Pulmonary artery endothelial cell (primary cell): ENCODE measurements at regions not wholly inside any gene's neighbourhood (a gene's known extent, or its start where the extent isn't known, plus 50 kb on each side); places are given as distances from the start of the nearest gene placed in this dataset.
"Not testable (repeated sequence)": the region's sequence is repeated elsewhere in the genome, so short reads cannot be mapped to it uniquely, and the experiment has no call there.

Experiments used
- DNase-seq: peaks from one replicate; pipeline ENCODE4 v3.0.0-alpha.2; 2011; ENCODE audit warnings: low read depth, low spot score

GRCh38 chr10:119996944-119997343 lies 104.4 kb downstream of the SEC23IP start:
- DNase-seq: no peak

DNA sequence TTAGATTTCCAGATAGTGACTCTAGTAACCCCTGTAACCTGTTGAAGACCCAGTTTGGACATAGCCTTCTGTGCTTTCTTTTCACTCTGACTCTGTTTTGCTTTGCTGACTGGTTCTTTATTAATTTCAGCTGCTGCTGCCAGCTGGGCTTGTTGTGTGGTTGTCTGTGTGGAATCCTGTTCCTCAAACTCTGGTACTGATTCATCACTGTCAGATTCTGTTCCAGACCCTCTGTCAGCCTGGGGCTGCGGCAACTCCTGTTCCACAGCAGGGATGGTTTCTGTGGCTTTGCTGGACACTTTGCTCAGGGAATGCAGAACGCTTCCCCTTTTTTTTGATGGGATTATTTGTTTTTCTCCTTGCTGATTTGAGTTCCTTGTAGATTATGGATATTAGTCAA lies 104.9 kb downstream of the SEC23IP start:
- no peak for DNase-seq

GRCh38 chr10:120002785-120003184 lies 110.3 kb downstream of the SEC23IP start:
- DNase-seq: no peak

GRCh38 chr10:120005207-120006201 lies 113.0 kb downstream of the SEC23IP start:
- no peak for DNase-seq

GRCh38 chr10:120007261-120007660 lies 114.7 kb downstream of the SEC23IP start:
- DNase-seq: no peak

- DNase-seq: no peak
Measured at GRCh38 chr10:120011359-120012130, 119.0 kb downstream of the SEC23IP start.

- DNase-seq: no peak
Measured at GRCh38 chr10:120012131-120012400, 119.5 kb downstream of the SEC23IP start.

DNA sequence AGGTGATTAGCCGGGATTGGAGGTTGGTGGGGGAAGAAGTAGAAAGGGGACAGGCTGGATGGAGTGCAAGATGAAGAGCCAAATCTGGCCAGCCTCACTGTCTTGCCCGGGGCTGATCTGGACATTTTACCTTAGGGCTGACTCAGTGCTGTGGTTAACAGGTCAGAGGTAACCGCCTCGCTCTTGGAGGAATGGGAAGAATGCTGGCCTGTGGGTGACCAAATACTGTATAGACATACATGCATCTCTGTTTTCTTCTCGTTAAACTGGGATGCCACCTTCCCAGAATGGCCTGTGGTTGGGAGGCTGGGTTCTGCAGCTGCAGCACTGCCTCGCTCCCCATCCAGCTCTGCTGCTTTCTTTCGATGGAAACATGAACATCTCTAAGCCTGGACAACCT lies 120.0 kb downstream of the SEC23IP start:
- DNase-seq: no peak

DNA sequence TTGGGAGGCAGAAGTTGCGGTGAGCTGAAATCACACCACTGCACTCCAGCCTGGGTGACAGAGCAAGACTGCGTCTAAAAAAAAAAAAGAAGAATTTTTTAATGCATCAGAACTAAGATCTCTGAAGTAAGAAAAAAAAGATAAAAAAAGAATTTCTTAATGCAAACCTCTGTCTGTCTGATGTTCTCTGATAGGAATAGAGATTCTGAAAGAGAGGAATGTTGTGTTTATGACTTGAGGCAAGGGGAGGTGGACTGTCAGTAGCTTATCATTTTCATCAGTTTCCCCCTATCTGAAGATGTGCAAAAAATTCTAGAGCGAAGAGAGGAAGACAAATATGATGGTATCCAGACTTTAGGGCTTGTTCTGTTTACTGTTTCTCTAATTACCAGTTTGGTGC lies 121.5 kb downstream of the SEC23IP start:
- no peak for DNase-seq

- no peak for DNase-seq
Measured at GRCh38 chr10:120015064-120015463, 122.5 kb downstream of the SEC23IP start.

GRCh38 chr10:120016906-120017305 lies 124.4 kb downstream of the SEC23IP start:
- no peak for DNase-seq

- no peak for DNase-seq
Measured at GRCh38 chr10:120017733-120018417, 125.3 kb downstream of the SEC23IP start.

DNA sequence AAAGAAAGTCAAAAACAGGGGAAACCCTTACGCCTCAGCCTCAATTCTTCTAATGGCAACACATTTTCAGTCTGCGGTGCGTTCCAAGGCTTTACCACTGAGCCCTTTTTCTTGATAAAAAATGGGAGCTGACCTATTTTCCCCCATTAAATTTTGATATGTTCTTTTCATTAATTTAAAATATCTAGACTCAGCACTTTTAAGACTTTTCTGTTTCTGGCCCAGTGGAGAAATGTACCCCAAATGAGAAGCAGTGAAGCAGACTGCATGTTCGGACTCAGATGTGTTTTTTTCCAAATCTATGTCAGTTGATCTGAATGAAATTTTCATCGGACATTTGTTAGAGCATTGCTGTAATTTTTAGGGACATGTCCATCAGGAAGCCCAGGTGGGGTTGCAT lies 126.2 kb downstream of the SEC23IP start:
- DNase-seq: no peak

DNA sequence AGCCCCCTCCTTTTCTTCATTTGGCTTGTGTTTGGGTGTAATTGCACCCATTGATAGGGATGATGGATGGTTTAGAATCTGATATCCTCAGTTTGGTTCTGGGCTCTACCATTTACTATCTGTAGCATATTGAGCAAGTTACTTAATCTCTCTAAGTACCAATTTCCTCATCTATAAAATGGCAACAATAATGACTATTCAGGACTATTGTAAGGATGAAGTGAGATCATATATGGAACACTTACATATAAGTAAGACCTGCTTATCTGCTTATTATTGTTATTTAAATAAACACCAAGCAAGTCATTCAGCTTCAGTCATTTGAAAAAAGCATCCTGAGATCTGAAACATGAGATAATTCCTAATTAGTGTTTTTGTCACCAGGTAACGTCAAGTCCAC lies 127.0 kb downstream of the SEC23IP start:
- no peak for DNase-seq

DNA sequence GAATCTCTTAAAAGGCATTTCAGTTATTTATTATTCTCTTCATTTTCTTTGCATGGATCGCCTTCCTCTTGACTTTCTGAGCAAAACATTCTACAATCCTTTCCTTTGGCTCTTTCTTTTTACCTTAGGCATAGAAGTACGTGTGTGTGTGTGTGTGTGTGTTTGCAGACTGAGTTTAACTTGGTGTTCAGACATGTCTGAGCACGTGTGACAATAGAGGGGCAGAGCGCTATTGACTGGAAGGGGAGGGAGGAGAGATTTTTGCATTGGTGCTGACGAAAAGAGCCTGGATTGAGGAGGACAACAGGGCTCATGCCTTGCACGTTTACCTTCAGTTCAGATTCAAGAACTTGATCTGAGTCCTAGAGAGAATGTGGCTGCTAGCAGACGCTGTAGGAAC lies 129.8 kb downstream of the SEC23IP start:
- DNase-seq: no peak

GRCh38 chr10:120034236-120034635 lies 141.7 kb downstream of the SEC23IP start:
- no peak for DNase-seq

GRCh38 chr10:120039046-120039445 lies 146.5 kb downstream of the SEC23IP start:
- no peak for DNase-seq

DNA sequence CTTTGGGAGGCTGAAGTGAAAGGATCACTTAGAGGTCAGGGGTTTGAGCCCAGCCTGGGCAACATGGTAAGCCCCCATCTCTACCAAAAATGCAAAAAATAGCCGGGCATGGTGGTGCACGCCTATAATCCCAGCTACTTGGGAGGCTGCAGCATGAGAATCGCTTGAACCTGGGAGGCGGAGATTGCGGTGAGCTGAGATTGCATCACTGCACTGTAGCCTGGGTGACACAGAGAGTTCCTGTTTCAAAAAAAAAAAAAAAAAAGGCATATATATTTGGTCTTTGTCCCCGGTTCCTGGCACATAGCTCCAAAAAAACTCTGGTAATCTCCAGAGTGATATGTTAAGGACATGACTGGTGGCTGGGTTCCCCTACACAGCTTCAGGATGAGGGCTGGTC lies 147.3 kb downstream of the SEC23IP start:
- DNase-seq: no peak

DNA sequence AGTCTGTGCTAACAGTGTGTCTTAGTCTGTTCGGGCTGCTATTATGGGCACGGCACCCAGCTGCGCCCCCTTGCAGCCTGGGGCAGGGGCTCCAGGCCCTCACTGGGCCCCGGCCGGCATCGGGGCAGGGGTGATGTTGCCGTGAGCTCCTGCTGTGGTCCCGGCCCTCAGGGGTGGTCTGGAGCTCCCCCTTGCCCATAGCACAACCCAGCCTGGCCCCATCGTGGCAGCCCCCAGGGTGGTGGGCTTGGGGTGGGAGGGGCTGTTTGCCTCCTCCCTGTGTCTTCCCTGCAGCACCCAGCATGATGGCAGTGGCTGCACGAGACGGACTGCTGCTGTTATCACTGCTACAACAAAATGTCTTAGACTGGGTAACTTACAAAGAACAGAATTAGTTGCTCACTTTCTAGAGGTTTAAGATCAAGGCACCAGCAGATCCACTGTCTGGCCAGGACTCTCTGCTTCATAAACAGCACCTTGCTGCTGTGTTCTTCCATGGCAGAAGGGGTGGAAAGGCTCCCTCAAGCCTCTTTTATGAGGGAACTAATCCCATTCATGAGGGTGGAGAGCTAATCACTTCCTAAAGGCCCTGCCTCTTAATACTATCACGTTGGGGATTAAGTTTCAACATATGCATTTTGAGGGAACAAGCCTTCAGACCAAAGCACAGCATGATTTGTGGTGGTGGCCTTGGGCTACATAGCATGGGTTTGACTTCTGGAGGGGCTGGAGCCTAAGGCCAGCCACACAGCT lies 149.5 kb downstream of the SEC23IP start:
- DNase-seq: no peak

DNA sequence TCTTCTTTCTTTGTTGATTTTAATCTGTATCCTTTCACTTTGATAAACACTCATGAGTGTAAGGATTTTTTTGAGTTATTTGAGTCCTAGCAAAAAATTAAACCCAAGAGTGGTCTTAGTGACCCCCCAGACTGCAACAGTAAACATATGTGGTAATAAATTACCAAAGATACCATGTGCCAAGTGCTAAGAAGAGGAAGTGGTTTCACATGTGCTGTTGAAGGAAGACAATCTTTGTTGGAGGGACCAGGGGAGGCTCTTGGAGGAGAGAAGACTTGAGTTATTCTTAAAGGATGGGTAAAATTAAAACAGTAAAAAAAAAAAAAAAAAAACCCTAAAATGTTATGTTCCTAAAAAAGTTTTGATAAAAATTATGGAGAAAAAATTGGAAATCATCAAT lies 150.2 kb downstream of the SEC23IP start:
- no peak for DNase-seq

DNA sequence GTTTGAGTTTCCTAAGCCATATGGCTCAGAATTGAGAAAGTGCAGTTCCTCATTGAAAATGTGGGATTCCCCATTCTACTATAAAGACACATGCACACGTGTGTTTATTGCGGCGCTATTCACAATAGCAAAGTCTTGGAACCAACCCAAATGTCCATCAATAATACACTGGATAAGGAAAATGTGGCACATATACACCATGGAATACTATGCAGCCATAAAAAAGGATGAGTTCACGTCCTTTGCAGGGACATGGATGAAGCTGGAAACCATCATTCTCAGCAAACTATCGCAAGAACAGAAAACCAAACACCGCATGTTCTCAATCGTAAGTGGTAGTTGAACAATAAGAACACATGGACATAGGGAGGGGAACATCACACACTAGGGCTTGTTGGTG lies 154.8 kb downstream of the SEC23IP start:
- not testable (repeated sequence) for DNase-seq
